T-helper 2 cell treated with Interferon-gamma antibody and Interleukin-4, amounts not matched to agents 100 ng/mL and 5 ng/mL, for 36 hours (primary cell): ENCODE measurements at regions not wholly inside any gene's neighbourhood (a gene's known extent, or its start where the extent isn't known, plus 50 kb on each side); places are given as distances from the start of the nearest gene placed in this dataset.

ENCODE experiments used
- intact Hi-C: fragments of 100-400 bp; cut with micrococcal nuclease; formaldehyde crosslinking; loops from one replicate; pipeline ENCODE4 v1.15.1; 2023

DNA sequence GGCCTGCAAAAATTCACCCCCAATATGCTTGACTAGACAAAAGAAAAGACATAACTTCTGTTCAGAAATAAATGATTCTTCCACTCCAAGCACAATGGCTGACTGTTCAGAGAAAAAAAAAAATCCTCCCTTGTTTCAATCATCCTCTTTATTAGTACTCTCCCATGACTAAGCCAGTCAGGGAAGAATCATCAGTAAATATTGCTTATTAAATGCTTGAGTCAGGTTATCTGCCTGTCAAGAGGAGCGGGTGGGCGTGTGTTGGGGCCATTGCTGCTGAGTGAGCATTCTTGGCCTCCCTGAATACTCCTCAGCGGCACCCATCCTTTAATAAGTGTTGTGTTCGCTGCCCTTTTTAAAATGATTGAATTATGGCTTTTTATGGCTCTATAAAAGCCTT is 1334.8 kb upstream of the CELF4 start:
- intact Hi-C loops: no loop called here

DNA sequence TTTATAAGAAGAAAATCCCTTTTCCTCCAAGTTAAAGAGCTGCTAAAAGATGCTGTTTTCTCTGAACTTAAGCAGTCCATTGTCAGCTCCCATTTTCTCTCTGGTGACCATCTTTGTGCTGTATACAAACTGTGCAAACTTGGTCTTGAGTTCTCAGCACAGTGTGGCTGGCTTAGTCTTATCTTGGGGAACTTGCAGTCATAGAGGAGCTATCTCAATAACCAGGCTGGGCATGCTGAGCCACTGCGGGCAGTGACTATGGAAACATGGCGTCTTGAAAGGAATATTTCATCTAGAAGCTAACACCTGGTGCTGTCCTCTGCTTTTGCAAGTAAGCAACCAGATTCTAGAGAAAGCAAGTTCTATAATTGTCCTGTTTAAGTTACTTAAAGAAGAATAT is 1334.4 kb upstream of the CELF4 start:
- intact Hi-C loops: no loop called here

DNA sequence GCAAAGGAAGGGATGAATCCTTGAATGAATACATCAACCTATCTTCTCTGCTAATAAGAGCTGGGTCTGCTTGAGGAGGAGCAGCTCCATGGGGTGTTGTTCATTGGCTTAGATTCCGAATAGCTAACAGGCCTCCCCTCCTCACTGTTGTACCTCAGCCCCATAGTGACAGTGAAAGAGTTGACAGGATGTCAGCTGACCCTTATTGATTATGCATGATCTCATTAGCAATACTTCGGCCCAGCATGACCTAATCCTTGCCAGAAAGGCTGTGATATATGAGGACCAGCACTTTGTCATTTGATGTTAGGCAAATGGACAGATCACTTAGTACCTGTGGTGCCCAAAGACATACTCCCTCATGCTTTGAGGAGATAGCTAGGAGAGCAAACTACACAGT is 1333.7 kb upstream of the CELF4 start:
- intact Hi-C loops: no loop called here

DNA sequence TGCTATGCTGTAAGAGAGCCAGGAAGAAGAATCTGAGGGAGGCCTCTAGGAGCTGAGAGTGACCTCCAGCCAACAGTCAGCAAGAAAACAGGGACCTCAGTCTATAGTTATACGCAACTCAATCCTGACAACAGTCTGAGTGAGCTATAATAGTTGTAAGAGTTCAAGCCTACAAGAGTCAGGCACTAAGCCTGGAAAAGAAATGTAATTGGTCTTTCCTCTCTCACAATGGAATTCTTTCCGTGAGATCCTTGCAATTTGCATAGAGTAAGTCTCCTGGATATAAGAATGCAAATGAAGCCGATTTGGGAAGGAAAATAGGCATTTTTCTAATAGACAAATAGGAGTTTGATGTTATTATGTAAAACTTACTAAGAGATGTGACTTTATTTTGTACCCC is 1332.6 kb upstream of the CELF4 start:
- intact Hi-C loops: no loop called here

DNA sequence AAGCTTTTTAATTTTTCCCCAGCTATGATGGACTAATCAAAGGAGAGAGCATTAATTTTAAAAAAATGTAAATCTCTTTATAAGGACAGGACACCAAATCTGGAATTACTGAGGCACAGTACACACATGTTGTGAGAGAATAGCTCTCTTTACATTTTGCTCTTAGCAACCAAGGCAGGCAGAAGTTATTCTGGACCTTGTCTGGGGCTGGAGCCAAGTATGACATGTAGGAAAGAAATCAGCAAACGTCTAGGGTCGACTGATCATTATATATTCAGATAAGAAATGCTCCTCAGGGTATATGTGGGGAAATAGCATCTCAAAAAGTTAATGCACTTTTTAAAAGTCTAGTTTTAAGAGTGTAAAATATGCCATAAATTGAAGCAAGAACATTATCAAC is 1330.0 kb upstream of the CELF4 start:
- intact Hi-C loops: no loop called here

DNA sequence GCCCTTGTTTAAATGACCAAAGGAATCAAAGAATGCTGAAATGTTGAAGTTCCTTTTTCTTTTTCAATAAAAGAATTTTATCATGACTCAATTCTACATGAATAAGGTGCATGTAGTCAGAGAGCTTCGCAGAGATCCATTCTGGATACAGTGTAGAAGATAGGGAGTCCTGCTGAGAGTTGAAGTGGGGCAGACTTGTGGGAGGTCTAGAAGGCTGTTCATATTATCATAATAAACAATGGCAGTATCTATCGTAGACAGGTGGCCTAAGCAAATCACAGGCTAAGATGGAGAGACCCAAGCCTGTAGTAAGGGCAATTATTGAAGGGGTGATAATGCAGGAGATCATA is 1322.0 kb upstream of the CELF4 start:
- intact Hi-C loops: no loop called here

DNA sequence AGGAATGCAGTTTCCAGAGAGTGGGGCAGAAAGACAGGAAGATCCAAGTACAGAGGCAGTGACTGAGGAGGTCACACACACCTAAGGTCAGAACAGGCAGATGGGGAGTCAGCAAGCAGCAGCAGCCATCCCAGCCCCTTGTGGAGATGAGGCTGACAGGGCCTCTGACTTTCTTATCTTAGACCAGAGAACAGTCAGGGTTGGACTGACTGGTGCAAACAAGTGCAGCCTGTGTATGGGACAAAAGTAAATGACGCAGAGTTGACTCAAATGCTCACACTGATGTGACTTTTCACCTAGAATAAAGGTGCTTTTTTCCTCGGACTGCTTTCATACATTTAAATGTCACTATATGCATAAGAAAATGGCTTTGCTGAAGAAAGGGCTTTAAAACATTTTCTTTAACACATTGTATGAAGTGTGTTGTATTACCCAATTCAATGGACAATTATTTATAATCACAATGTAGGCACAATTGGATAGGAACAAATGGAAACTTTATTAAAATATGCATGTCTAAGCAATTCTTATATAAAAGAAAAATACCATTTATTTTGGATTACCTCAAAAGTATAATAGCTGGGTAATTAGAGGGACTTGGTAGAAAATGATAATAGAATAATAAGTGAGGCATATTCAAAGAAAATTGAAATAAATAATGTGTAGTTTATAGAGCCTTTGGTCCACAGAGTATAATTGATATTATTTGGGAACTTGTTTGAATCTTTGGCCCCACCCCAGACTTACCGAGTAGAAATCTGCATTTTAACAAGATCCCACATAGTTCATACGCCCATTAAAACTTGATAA is 1321.5 kb upstream of the CELF4 start:
- intact Hi-C loops: no loop called here

DNA sequence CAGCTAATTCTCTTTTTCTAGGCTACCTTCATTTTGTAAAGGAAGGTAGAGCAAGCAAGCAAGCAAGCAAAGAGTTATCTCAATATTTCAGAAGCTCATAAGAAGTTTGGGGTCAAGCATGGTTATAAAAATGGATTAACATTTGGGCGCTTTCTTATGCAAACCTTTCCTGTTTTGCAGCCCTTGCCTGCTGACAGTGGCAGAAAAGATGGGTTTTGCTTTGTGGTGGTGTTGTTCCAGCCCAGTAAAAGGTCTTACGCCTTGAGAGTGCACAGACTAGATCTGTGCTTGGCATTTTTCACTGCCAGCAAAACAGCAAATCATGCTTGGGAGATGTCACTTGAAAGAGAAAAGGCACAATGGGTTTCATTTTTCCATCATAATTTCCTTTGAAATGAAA is 1320.6 kb upstream of the CELF4 start:
- intact Hi-C loops: no loop called here

DNA sequence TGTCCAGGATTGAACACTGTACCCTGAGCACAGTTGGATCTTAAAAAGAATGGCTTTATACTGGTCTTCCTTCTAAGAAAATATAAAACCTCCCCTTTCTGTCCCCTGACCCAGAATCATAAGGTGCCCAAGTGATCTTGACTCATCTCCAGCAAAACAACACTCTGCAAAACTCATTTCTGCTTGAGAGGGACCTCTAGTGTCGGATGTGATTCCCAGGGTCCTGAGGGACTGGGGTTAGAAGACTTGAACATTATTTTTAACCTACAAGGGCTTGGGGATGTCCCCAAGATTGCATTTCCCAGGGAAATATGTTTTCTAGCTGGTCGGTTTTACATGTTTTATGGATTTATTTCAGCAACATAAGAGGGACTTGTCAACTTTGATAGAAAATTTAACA is 1318.5 kb upstream of the CELF4 start:
- intact Hi-C loops: no loop called here

DNA sequence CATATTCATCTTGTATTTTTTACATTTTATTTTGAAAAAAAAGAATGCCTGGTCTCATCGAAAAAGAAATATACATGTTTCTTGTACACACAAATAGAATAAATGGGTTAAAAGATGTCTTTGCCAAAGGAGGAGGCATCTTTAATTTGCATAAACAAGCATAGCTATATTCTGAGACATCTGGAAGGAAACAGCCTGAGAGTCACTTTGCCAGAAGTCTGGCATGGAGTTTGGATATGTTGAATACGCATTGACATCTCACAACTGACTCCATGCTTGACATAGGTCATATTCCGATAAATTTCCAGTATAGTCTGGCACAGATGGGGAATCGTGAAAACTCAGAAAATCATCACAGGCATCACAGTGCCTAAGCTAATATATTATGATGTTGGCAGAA is 1317.5 kb upstream of the CELF4 start:
- intact Hi-C loops: no loop called here

DNA sequence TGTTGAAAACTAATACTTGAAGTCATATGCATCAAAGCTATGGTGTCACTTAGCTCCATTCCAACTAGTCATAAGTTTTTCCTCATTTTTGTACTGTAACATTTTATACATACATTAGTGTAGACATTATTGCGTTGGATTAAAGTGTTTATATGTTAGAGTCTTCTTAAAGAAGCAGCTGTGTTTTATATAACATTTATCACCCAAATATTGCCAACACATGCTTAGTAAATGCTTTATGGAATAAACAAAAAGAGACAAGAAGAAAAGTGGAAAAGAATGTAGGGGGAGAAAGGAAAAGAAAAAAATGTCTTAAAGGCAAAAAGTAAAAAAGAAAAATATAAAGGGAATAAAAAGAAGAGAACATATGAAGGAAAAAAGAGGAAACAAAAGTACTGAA is 1314.3 kb upstream of the CELF4 start:
- intact Hi-C loops: no loop called here

DNA sequence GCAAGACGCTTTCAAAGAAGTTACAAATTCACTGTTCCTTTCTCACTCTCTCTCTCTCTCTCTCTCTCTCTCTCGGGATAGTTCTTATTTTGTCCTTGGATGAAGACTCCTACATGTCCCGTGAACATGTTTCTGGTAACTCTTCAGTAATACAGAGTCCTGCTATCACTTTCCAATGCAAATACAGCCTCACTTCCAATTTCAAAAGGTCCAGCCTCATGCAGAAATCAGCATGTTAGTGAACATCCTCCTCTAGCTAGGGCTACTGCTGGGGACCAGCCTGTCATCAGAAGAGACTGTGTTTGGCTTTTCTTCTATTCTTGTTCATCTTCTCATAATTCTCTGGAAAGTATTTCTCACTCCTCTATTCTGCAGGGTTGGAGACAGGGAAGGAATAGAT is 1306.7 kb upstream of the CELF4 start:
- intact Hi-C loops: no loop called here

DNA sequence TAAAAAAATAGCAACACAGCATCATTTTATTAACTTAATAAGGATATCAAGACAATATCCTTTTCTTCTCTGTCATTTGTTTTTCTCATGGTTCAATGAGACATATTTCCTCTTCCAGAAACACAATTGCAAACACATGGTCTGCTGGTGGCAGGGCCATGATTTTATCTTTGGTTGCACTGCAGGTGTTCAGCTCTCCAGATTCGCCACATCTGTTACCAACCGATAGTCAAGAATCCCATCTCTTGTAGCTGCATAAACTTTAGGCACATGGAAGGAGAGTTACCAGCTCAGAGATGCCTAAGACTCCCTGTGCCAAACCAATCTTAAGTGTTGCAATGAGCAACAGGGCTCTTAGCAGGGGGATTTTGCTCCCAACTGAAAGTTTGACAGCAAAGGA is 1303.2 kb upstream of the CELF4 start:
- intact Hi-C loops: no loop called here

DNA sequence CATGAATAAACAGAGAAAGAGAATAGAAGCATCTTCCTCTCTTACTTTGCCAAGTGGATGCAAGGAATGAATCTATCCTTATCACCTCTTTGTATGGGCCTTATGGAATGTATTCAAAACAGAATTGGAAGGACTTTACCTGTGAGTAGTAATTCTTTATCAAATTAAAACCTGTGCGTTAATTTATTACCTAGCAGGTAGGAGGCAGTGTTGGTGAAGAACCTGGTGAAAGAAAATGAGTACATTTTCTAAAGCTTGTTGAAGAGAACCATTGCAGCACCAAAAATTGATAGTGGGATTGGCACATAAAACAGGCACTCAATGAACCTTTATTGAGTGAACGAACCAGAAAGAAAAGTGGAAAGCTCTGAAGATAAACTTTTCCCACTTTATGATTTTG is 1302.1 kb upstream of the CELF4 start:
- intact Hi-C loops: no loop called here

DNA sequence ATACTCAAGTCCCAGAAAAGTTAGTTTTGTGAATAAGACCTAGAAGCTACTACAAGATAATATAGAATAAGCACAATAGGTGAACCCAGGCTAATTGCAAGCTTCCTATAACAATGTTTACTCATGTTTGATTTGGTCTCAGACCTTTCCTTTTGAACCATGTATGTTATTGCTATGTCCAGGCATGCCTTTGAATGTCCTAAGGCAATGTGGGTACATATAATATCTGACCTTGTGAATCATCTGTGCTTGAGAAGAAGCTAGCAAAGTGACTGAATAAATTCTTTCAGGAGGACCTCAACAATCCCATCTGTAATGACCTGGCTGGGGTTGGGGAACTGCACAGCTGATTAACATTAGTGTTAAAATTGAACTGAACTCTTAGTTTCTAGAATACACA is 1285.9 kb upstream of the CELF4 start:
- intact Hi-C loops: no loop called here

DNA sequence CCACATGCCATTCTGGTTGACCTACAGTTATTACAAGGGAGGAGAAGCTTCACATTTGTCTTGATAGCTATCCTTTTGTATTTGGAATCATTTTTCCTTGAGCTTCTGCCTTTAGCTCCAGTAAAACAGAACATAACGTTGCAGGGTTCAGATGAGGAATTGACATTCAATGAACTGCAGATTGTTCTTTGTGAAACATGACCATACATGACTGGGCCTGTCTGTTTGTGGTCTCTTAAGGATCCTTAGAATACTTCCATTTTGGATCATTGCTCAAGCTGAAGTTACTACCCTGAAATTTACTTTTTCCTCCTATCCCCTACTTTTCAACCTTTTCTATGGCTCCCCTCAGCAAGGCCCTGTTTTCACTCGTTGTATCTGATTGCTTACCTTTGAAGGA is 1281.7 kb upstream of the CELF4 start:
- intact Hi-C loops: no loop called here

DNA sequence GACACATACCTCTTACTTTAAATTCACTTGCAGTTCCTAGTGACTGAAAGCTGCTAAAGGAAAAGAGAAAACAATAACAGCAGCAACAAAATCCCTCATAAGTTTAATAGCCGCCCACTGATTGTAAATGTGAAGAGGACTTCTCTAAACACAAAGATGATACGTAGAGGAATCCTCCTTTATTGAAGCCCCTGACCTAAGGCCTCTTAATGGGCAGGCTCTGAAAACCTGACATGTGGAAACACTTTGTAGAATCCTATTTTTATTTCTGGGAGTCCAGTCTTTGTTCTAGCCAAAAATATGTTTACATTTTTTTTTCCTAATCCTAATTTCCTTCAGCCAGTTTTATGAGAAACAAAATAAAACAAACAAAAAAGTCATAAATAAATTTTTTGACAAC is 1277.7 kb upstream of the CELF4 start:
- intact Hi-C loops: no loop called here

DNA sequence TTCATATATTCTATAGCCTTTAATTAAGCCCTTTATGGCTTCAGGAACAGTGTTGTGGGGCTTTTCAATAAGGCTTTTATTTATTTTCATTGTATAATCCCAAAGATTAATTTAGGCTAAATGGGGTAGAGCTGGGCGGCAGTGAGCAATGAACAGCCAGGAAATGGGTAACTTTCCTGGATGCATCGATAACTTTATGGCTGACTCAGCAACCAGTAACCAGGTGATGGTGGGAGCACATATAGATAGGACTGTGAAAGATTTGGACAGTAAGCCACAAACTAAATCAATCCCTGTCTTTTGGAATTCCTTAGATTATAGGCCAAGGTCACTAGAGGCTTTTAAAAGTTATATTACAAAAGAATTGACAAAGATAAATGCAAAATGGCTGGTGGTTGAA is 1260.6 kb upstream of the CELF4 start:
- intact Hi-C loops: no loop called here

DNA sequence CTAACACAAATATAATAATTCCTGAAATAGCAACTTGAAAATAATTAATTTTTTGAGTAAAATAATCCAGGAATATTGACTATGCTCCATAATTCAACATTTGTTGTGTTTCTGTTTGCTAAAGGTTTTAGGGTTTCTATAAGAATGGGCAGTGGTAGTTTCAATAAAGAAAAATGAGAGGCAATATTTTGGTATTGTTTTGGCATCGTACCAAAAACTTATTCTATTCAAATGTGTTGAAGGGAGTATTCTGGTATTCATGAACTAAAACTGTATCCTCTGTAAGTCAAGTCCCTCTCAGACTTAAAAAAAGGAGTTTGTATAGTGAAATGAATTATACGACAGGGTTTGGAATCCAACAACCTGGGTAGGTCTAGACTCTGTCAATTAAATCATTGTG is 1245.6 kb upstream of the CELF4 start:
- intact Hi-C loops: no loop called here

DNA sequence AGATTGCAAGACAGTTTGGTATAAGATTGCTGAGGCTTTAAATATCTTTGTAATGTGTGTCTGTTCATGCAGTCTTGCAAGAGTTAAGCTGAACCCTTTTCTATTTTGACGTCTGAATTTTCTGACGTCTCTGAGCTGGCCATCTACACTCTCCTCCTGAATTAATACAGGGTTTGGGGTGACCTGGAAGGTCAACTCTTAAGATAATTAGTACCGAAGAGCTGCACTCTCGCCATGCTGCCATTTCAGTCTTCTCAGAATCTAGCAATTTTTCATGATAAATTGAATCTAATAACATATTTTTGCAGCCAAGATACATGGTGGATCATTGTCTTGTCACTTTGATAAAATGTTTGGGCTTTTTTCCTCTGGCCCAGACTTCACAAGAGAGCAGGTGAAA is 1245.2 kb upstream of the CELF4 start:
- intact Hi-C loops: no loop called here

DNA sequence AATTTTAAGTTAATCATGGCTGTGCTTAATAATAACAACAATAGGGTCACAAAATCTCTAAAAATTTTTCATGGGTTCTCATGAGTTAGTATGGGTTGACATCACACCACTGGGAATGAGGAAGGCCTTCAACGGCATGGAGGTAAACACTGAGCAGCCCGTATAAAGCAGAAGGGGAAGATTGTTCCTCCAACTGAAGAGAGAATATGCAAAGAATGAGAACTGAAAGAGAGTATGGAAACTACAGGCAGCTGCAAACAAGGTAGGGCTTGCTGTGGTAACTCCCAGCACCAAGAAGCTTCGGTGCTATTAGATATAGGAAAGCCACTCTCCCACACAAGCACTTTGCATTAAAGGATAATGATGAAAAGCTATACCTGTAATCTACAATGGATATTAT is 1242.3 kb upstream of the CELF4 start:
- intact Hi-C loops: no loop called here

DNA sequence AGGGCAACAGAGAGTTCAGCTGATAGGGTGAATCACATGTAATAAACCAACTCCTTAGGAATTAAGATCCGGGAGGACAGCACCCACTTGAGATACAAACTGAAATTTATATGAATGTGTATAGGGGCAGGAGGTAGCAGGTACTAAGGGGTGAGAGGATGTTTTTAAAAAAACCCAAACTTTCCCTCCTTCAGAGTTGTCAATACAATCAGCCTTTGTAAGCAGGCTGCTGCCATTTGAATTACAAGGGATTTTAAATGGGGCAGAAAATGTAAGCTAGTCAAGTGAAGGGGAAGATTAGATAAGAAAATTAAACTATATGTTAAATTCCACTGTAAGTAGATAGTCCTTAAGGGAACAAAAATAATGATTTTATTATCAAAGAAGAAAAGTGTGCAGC is 1239.7 kb upstream of the CELF4 start:
- intact Hi-C loops: no loop called here

DNA sequence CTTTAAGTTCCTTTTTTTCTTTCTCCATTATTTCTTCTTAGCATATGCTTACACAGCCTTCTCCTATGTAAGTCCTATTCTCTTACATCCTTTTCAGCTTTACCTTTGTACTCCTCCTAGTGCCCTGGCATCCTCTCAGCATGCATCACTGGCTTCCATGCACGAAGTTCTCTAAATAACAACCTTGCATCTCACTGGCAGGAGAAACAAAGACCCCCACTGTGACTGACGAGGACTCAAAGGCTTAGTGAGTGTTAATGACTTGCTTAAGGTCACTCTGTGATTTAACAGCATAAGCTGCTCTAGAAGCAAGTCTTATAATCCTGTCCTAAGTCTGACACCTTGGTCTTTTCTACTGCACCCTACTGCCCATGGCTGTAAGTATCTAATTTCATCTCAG is 1236.0 kb upstream of the CELF4 start:
- intact Hi-C loops: no loop called here

DNA sequence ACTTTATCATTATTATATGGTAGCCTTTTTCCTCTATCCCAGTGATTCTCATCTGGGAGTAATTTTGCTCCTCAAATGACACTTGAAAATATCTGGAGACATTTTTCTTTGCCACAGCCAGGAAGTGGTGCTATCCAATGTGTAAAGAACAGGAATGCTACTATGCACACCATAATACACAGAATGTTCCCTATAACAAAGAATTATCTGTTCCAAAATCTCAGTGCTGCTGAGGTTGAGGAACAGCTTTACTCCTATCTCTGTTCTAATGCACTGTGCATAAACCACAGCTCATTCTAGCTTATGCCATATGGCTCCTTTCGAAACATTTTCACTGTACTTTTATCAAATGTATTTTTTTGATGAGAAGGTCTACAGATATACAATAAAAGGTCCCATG is 1231.2 kb upstream of the CELF4 start:
- intact Hi-C loops: no loop called here
